Muscle of leg (tissue), 3 donors: ENCODE measurements at regions not wholly inside any gene's neighbourhood (a gene's known extent, or its start where the extent isn't known, plus 50 kb on each side); places are given as distances from the start of the nearest gene placed in this dataset.
"Not testable (repeated sequence)": the region's sequence is repeated elsewhere in the genome, so short reads cannot be mapped to it uniquely, and the experiment has no call there.

Experiments
- DNase-seq: peaks from one replicate; pipeline ENCODE4 v3.0.0; 2013
- H3K27ac ChIP-seq: one replicate; pipeline ENCODE4 v1.5.1; 2013; ENCODE audit warnings: mild to moderate bottlenecking, low read length, control low read depth
- H3K27me3 ChIP-seq: one replicate; pipeline ENCODE4 v1.6.1; 2013; ENCODE audit warnings: low read length; ENCODE audit not compliant: control insufficient read depth, insufficient read depth
- H3K36me3 ChIP-seq: one replicate; pipeline ENCODE4 v1.6.1; 2013; ENCODE audit warnings: low read length; ENCODE audit not compliant: control insufficient read depth, insufficient read depth
- H3K4me1 ChIP-seq: one replicate; pipeline ENCODE4 v1.6.1; 2013; ENCODE audit warnings: low read length; ENCODE audit not compliant: control insufficient read depth, insufficient read depth
- H3K4me3 ChIP-seq: one replicate; pipeline ENCODE4 v1.5.1; 2013; ENCODE audit warnings: low read length, control low read depth
- H3K9me3 ChIP-seq: replicated peaks from 2 replicates; pipeline ENCODE4 v1.6.1; 2013; ENCODE audit warnings: low read depth, low read length; ENCODE audit not compliant: control insufficient read depth
- WGBS: methylation state at CpG from one replicate; pipeline ENCODE4 v1.1.5; 2013; ENCODE audit warnings: missing lambda C conversion rate; ENCODE audit not compliant: insufficient coverage; 5-methylcytosine and 5-hydroxymethylcytosine counted together

GRCh38 chr22:22058633-22059290 lies 76.2 kb upstream of the TOP3B start:
- Histone ChIP-seq H3K27me3 (peaks cover 6% of the 10 kb centered on the region), H3K9me3 (no peaks in the 10 kb centered on the region), H3K4me1 (peaks cover 8% of the 10 kb centered on the region), H3K36me3 (no peaks in the 10 kb centered on the region), H3K4me3 (no peak overlapping the region), H3K27ac (no peak overlapping the region)
- no peak for DNase-seq
- 69% methylated on average over 2 of the region's 4 CpGs for WGBS

DNA sequence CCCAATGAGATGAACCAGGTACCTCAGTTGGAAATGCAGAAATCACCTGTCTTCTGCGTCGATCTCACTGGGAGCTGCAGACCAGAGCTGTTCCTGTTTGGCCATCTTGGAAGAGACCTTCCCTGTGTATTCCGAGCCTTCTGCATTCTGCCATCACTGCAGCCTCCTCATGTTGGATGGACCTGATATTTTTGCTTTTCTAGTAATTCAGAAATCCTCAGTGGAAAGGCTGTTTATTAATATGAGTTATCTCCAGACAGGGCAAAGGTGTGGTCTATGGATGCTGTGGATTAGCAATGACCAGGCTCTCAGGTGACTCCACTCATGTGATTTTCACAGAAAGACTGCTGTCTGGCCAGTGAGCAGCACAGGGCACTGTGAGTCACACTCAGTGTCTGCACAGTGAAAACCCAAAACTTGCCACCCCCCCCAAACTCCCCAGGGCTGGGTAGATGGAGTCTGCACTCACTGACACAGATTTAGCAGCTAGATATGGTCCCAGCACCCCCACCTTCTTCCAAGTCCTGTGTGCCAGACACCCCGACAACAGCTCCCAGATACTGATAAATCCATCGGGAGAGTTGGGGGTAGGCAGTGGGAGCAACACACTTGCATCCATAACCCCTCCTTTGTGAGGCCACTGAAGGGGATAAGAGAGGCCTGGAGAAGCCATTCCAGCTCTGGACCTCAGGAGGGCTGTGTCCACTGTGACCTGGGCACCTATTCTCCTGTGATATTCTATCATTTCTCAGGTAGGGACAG lies 75.2 kb upstream of the TOP3B start:
- Histone ChIP-seq H3K4me1 (peaks cover 8% of the 10 kb centered on the region), H3K27me3 (peaks cover 6% of the 10 kb centered on the region), H3K4me3 (no peak overlapping the region), H3K9me3 (no peaks in the 10 kb centered on the region), H3K27ac (no peak overlapping the region), H3K36me3 (no peaks in the 10 kb centered on the region)
- 62% methylated on average over 2 of the region's 5 CpGs for WGBS
- no peak for DNase-seq

DNA sequence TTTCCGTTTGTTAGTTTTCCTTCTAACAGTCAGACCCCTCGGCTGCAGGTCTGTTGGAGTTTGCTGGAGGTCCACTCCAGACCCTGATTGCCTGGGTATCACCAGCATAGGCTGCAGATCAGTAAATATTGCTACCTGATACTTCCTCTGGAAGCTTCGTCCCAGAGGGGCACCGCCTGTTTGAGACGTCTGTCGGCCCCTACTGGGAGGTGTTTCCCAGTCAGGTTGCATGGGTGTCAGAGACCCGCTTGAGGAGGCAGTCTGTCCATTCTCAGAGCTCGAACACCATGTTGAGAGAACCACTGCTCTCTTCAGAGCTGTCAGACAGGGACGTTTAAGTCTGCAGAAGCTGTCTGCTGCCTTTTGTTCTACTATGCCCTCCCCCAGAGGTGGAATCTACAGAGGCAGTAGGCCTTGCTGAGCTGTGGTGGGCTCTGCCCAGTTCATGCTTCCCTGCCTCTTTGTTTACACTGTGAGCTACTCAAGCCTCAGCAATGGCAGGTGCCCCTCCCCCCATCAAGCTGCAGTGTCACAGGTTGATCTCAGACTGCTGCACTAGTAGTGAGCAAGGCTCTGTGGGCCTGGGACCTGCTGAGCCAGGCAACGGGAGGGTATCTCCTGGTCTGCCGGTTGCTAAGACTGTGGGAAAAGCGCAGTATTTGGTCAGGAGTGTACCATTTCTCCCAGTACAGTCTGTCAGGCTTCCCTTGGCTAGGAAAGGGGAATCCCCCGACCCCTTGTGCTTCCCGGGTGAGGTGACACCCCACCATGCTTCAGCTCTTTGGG lies 74.4 kb upstream of the TOP3B start:
- H3K27ac ChIP-seq, H3K27me3 ChIP-seq: not testable (repeated sequence)

GRCh38 chr22:22052548-22053139 lies 70.1 kb upstream of the TOP3B start:
- not testable (repeated sequence) for DNase-seq, H3K27ac ChIP-seq, H3K9me3 ChIP-seq, H3K36me3 ChIP-seq, H3K4me1 ChIP-seq, H3K27me3 ChIP-seq, H3K4me3 ChIP-seq
- no CpG with 5 or more reads among the region's 3 CpGs for WGBS

More for the DNA sequence above, 74.4 kb upstream of the TOP3B start:
- WGBS, result 61% methylated on average over 13 of the region's 14 CpGs
- H3K36me3 ChIP-seq, H3K9me3 ChIP-seq, H3K4me3 ChIP-seq, H3K4me1 ChIP-seq, DNase-seq: not testable (repeated sequence)

DNA sequence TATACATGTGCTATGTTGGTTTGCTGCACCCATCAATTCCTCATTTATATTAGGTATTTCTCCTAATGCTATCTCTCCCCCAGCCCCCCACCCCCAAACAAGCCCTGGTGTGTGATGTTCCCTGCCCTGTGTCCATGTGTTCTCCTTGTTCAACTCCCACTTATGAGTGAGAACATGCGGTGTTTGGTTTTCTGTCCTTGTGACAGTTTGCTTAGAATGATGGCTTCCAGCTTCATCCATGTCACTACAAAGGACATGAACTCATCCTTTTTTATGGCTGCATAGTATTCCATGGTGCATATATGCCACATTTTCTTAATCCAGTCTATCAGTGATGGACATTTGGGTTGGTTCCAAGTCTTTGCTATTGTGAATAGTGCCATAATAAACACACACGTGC lies 68.4 kb upstream of the TOP3B start:
- WGBS, result no CpG with 5 or more reads among the region's 2 CpGs

GRCh38 chr22:22050141-22050775 lies 67.7 kb upstream of the TOP3B start:
- H3K27ac ChIP-seq, result no peak overlapping the region
- no peak overlapping the region for H3K4me3 ChIP-seq
- H3K27me3 ChIP-seq, result peaks cover 4% of the 10 kb centered on the region
- no peaks in the 10 kb centered on the region for H3K9me3 ChIP-seq
- H3K4me1 ChIP-seq, result no peaks in the 10 kb centered on the region
- no peaks in the 10 kb centered on the region for H3K36me3 ChIP-seq
- DNase-seq, result no peak

More for the DNA sequence above, 68.4 kb upstream of the TOP3B start:
- H3K27ac ChIP-seq, DNase-seq, H3K4me3 ChIP-seq, H3K9me3 ChIP-seq, H3K36me3 ChIP-seq, H3K4me1 ChIP-seq, H3K27me3 ChIP-seq: not testable (repeated sequence)

GRCh38 chr22:22049684-22050083 lies 67.1 kb upstream of the TOP3B start:
- WGBS, result no CpG with 5 or more reads among the region's 1 CpG
- H3K4me3 ChIP-seq, result no peak overlapping the region
- no peaks in the 10 kb centered on the region for H3K4me1 ChIP-seq
- no peak overlapping the region for H3K27ac ChIP-seq
- H3K9me3 ChIP-seq, result no peaks in the 10 kb centered on the region
- no peak for DNase-seq
- peaks cover 4% of the 10 kb centered on the region for H3K27me3 ChIP-seq
- no peaks in the 10 kb centered on the region for H3K36me3 ChIP-seq

- Histone ChIP-seq H3K4me3 (no peak overlapping the region), H3K27ac (no peak overlapping the region), H3K9me3 (no peaks in the 10 kb centered on the region), H3K36me3 (no peaks in the 10 kb centered on the region), H3K27me3 (peaks cover 4% of the 10 kb centered on the region), H3K4me1 (no peaks in the 10 kb centered on the region)
- WGBS, result 23% methylated on average over 2 of the region's 2 CpGs
- no peak for DNase-seq
These were observed 66.5 kb upstream of the TOP3B start for GRCh38 chr22:22048981-22049531.

DNA sequence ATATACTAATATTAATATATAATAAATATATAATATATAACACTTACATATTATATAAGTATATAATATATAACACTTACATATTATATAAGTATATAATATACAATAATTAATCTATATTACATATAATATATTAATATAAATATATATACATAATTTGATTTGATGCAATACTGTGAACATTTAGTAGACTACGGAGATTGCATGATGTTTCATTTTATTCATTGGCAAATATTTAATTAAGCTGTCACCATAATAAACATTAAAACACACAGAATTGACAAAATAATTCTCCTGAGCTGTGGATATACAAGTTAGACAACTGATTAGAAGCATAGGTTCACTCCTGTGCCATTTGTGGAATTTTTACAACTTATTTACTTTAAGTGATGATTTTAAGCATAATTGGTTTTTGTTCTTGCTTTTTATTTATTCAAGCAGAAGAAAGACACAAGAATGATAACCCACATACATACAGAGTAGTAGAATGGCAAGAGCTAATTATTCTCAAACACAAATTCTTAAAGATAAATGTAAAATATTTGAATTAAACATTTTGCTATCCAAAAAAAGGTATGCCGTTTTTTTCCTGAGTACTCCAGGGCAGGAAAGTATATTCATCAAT lies 65.8 kb upstream of the TOP3B start:
- no peaks in the 10 kb centered on the region for H3K9me3 ChIP-seq
- no peaks in the 10 kb centered on the region for H3K4me1 ChIP-seq
- no CpG with 5 or more reads among the region's 2 CpGs for WGBS
- DNase-seq, result no peak
- no peak overlapping the region for H3K27ac ChIP-seq
- peaks cover 4% of the 10 kb centered on the region for H3K27me3 ChIP-seq
- H3K4me3 ChIP-seq, result no peak overlapping the region
- H3K36me3 ChIP-seq, result no peaks in the 10 kb centered on the region
